WTC11 (cell line): ENCODE measurements at regions not wholly inside any gene's neighbourhood (a gene's known extent, or its start where the extent isn't known, plus 50 kb on each side); places are given as distances from the start of the nearest gene placed in this dataset.

Experiments
- ATAC-seq: fragments of 200-7000 bp; cut with Tn5 transposase; 2 replicates; pipeline ENCODE4 v1.10.0; 2021; ENCODE audit warnings: mild to moderate bottlenecking, moderate library complexity
- CTCF ChIA-PET: fragments of 300-600 bp; sonication (Branson Sonifier 250); formaldehyde crosslinking; loops from one replicate; lab custom pipeline; 2021; ENCODE audit warnings: antibody characterized with exemption; lab: Charles Lee
- POLR2A ChIA-PET: fragments of 350-600 bp; sonication (Branson Sonifier 250); formaldehyde crosslinking; loops from one replicate; lab custom pipeline; 2021; ENCODE audit warnings: antibody characterized with exemption; lab: Charles Lee
- DNase-seq: peaks from one replicate; pipeline ENCODE4 v3.0.0; 2021; ENCODE audit warnings: low spot score
- H3K27ac Mint-ChIP-seq: 2 replicates; pipeline ENCODE4 v1.8.0; 2021; ENCODE audit warnings: mixed read lengths
- H3K27me3 Mint-ChIP-seq: 2 replicates; pipeline ENCODE4 v1.8.0; 2021; ENCODE audit warnings: low read depth, mild to moderate bottlenecking, moderate library complexity, mixed read lengths
- H3K36me3 Mint-ChIP-seq: 2 replicates; pipeline ENCODE4 v1.8.0; 2021; ENCODE audit warnings: mixed read lengths
- H3K4me1 Mint-ChIP-seq: 2 replicates; pipeline ENCODE4 v1.8.0; 2022; ENCODE audit warnings: mixed read lengths
- H3K4me3 Mint-ChIP-seq: 2 replicates; pipeline ENCODE4 v1.8.0; 2021; ENCODE audit warnings: mild to moderate bottlenecking, moderate library complexity, mixed read lengths
- H3K9me3 Mint-ChIP-seq: 2 replicates; pipeline ENCODE4 v1.8.0; 2021; ENCODE audit warnings: mixed read lengths
- ETV6 ChIP-seq: sonication (generic); formaldehyde crosslinking; IDR thresholded peaks from 2 replicates; pipeline ENCODE4 v1.8.1; 2022; ENCODE audit warnings: mild to moderate bottlenecking, missing genetic modification reagents
- JAZF1 ChIP-seq: fragments of 250-450 bp; sonication (Bioruptor Pico); IDR thresholded peaks from 2 replicates; pipeline ENCODE4 v1.9.0; 2021; ENCODE audit warnings: moderate library complexity, mild to moderate bottlenecking, inconsistent platforms
- JUN ChIP-seq: sonication (generic); formaldehyde crosslinking; IDR thresholded peaks from 2 replicates; pipeline ENCODE4 v1.8.0; 2023; ENCODE audit warnings: mild to moderate bottlenecking, missing genetic modification reagents
- NFATC4 ChIP-seq: fragments of 250-450 bp; sonication (Bioruptor Pico); IDR thresholded peaks from 2 replicates; pipeline ENCODE4 v1.9.0; 2021; ENCODE audit warnings: mild to moderate bottlenecking
- PRRX2 ChIP-seq: fragments of 250-450 bp; sonication (Bioruptor Pico); IDR thresholded peaks from 2 replicates; pipeline ENCODE4 v1.8.0; 2021; ENCODE audit warnings: mild to moderate bottlenecking
- SP1 ChIP-seq: sonication (generic); formaldehyde crosslinking; conservative IDR thresholded peaks from 2 replicates; pipeline ENCODE4 v1.8.1; 2022; ENCODE audit warnings: missing genetic modification reagents
- USF2 ChIP-seq: sonication (generic); formaldehyde crosslinking; IDR thresholded peaks from 2 replicates; pipeline ENCODE4 v1.8.1; 2023; ENCODE audit warnings: mild to moderate bottlenecking, missing genetic modification reagents, moderate library complexity
- ZNF121 ChIP-seq: sonication (generic); formaldehyde crosslinking; IDR thresholded peaks from 2 replicates; pipeline ENCODE4 v1.8.0; 2023; ENCODE audit warnings: missing genetic modification reagents
- ZNF423 ChIP-seq: fragments of 250-450 bp; sonication (Bioruptor Pico); IDR thresholded peaks from 2 replicates; pipeline ENCODE4 v2.1.2; 2022; ENCODE audit warnings: mild to moderate bottlenecking, moderate library complexity
- ZNF532 ChIP-seq: fragments of 250-450 bp; sonication (Bioruptor Pico); IDR thresholded peaks from 2 replicates; pipeline ENCODE4 v1.9.0; 2021; ENCODE audit warnings: mild to moderate bottlenecking, borderline replicate concordance
- ZNF671 ChIP-seq: fragments of 250-450 bp; sonication (Bioruptor Pico); IDR thresholded peaks from 2 replicates; pipeline ENCODE4 v1.8.0; 2021; ENCODE audit warnings: mild to moderate bottlenecking
- TF ChIP-seq, protein P1 (sequence below): sonication (generic); formaldehyde crosslinking; IDR thresholded peaks from 2 replicates; pipeline ENCODE4 v1.8.1; 2022; ENCODE audit warnings: mild to moderate bottlenecking, moderate library complexity, missing genetic modification reagents
- TF ChIP-seq, protein P2 (sequence below): sonication (generic); formaldehyde crosslinking; IDR thresholded peaks from 2 replicates; pipeline ENCODE4 v1.8.0; 2023; ENCODE audit warnings: missing genetic modification reagents
- TF ChIP-seq, protein P3 (sequence below): sonication (generic); formaldehyde crosslinking; conservative IDR thresholded peaks from 2 replicates; pipeline ENCODE4 v1.8.1; 2023; ENCODE audit warnings: mild to moderate bottlenecking, low read depth, missing genetic modification reagents, moderate library complexity

DNA sequence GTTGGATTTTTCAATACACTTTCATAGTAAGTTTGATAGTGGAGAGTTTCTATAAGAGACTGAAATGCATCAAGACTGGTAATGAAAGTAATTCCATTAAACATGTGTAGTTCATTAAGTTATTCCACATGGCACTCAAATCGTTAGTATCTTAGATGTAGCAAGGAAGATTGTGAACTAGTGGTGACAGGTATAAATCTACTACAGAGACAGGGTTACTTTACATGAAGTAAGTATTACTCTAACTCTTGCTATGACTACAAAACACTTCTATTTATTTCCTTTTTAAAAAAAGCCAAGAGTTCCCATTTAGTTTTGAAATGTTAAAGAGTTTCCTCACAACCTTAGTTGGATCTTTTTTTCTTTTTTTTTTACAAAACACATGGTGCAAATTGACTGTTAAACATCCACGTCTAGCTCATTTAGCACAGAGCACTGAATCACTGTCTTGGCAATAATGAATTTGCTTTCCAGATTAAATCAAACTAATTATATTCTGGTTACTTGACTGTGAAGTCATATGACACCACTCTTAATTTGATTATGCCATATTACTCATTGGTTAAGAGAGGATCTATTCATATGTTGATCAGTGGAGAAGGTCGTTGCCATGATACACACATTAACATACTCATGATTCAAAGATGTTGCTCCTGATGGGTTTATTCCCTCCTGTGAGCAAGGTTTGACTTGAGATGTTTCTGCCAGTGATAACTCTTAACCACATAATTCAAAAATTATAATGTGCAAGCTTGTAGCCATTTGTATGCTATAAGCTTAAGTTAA lies 644.8 kb downstream of the EFNA5 start:
- H3K9me3 Mint-ChIP-seq: no peaks in the 10 kb centered on the region
- POLR2A ChIA-PET: no interaction called here
- H3K27me3 Mint-ChIP-seq: no peaks in the 10 kb centered on the region
- peak overlapping the region; percentile 16; the same call in 1 of the 2 replicates for H3K4me3 Mint-ChIP-seq
- ATAC-seq (peak; percentile 89), DNase-seq (no peak)
- H3K36me3 Mint-ChIP-seq: no peaks in the 10 kb centered on the region
- peak overlapping the region; percentile 73 for H3K27ac Mint-ChIP-seq
- peaks cover 34% of the 10 kb centered on the region for H3K4me1 Mint-ChIP-seq
- TF ChIP-seq, protein P1, sequence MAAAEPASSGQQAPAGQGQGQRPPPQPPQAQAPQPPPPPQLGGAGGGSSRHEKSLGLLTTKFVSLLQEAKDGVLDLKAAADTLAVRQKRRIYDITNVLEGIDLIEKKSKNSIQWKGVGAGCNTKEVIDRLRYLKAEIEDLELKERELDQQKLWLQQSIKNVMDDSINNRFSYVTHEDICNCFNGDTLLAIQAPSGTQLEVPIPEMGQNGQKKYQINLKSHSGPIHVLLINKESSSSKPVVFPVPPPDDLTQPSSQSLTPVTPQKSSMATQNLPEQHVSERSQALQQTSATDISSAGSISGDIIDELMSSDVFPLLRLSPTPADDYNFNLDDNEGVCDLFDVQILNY (CRISPR knock-in tag): no peak
- no peak for TF ChIP-seq NFATC4 (CRISPR knock-in tag)
- TF ChIP-seq ZNF121 (CRISPR knock-in tag): no peak
- TF ChIP-seq, protein P2, sequence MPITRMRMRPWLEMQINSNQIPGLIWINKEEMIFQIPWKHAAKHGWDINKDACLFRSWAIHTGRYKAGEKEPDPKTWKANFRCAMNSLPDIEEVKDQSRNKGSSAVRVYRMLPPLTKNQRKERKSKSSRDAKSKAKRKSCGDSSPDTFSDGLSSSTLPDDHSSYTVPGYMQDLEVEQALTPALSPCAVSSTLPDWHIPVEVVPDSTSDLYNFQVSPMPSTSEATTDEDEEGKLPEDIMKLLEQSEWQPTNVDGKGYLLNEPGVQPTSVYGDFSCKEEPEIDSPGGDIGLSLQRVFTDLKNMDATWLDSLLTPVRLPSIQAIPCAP (CRISPR knock-in tag): no peak
- no peak for TF ChIP-seq ZNF671 (CRISPR knock-in tag)
- no peak for TF ChIP-seq JAZF1 (CRISPR knock-in tag)
- TF ChIP-seq JUN (CRISPR knock-in tag): no peak
- TF ChIP-seq PRRX2 (CRISPR knock-in tag): no peak
- TF ChIP-seq, protein P3, sequence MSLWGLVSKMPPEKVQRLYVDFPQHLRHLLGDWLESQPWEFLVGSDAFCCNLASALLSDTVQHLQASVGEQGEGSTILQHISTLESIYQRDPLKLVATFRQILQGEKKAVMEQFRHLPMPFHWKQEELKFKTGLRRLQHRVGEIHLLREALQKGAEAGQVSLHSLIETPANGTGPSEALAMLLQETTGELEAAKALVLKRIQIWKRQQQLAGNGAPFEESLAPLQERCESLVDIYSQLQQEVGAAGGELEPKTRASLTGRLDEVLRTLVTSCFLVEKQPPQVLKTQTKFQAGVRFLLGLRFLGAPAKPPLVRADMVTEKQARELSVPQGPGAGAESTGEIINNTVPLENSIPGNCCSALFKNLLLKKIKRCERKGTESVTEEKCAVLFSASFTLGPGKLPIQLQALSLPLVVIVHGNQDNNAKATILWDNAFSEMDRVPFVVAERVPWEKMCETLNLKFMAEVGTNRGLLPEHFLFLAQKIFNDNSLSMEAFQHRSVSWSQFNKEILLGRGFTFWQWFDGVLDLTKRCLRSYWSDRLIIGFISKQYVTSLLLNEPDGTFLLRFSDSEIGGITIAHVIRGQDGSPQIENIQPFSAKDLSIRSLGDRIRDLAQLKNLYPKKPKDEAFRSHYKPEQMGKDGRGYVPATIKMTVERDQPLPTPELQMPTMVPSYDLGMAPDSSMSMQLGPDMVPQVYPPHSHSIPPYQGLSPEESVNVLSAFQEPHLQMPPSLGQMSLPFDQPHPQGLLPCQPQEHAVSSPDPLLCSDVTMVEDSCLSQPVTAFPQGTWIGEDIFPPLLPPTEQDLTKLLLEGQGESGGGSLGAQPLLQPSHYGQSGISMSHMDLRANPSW: no peak
- TF ChIP-seq SP1 (CRISPR knock-in tag): no peak
- no peak for TF ChIP-seq ZNF423 (CRISPR knock-in tag)
- TF ChIP-seq ETV6 (CRISPR knock-in tag): no peak
- TF ChIP-seq ZNF532 (CRISPR knock-in tag): no peak
- TF ChIP-seq, all 79 proteins: peak for 0
- CTCF ChIA-PET: no interaction called here

GRCh38 chr5:107023732-107024131 lies 647.0 kb downstream of the EFNA5 start:
- no peak overlapping the region for H3K4me3 Mint-ChIP-seq
- DNase-seq (no peak), ATAC-seq (no peak)
- H3K27ac Mint-ChIP-seq: peak overlapping the region; percentile 27; the same call in 1 of the 2 replicates
- H3K9me3 Mint-ChIP-seq: no peaks in the 10 kb centered on the region
- peaks cover 33% of the 10 kb centered on the region for H3K4me1 Mint-ChIP-seq
- no peaks in the 10 kb centered on the region for H3K36me3 Mint-ChIP-seq
- H3K27me3 Mint-ChIP-seq: no peaks in the 10 kb centered on the region
- no peak for TF ChIP-seq USF2 (CRISPR knock-in tag)
- CTCF ChIA-PET: no interaction called here
- POLR2A ChIA-PET: no interaction called here
